A549 (cell line): ENCODE measurements at regions not wholly inside any gene's neighbourhood (a gene's known extent, or its start where the extent isn't known, plus 50 kb on each side); places are given as distances from the start of the nearest gene placed in this dataset.

Source experiments
- ATAC-seq, 2 experiments: fragments of 200-7000 bp in 1 of 2; fragments of >200 bp in 1 of 2; cut with Nextera tagmentation in 1 of 2; cut with Tn5 transposase in 1 of 2; 3 replicates each; pipeline versions ENCODE4 v1.8.0 to v1.9.1; 2018 to 2020; ENCODE audit warnings: mild to moderate bottlenecking in 1 of 2, moderate library complexity in 1 of 2
- CTCF ChIA-PET: fragments of 300-600 bp; sonication (Branson Sonifier 250); formaldehyde crosslinking; extraction: SDS; loops from one replicate; lab custom pipeline; 2021; ENCODE audit warnings: antibody characterized with exemption, inconsistent platforms; lab: Yijun Ruan, JAX
- POLR2A ChIA-PET: fragments of 350-600 bp; formaldehyde crosslinking; extraction: SDS; loops from one replicate; lab custom pipeline; 2021; ENCODE audit warnings: antibody characterized with exemption, inconsistent platforms; lab: Yijun Ruan, JAX
- DNase-seq, 2 experiments: peaks; one replicate each; pipeline versions ENCODE4 v3.0.0 to v3.0.0-alpha.2; 2011 to 2016; ENCODE audit warnings: low read depth in 1 of 2, low spot score in 1 of 2
- FAIRE-seq: peaks from 2 replicates; lab custom pipeline; 2011; peaks lifted over from hg19 to GRCh38; lab: Jason Lieb, UNC
- H3K27ac ChIP-seq, 2 experiments: fragments of >200 bp; sonication (Bioruptor Twin); formaldehyde crosslinking; 3 replicates each; pipeline ENCODE4 v1.5.1; 2016 to 2017
- H3K4me1 ChIP-seq: fragments of >200 bp; sonication (Bioruptor Twin); formaldehyde crosslinking; 3 replicates; pipeline ENCODE4 v1.6.1; 2016
- H3K4me2 ChIP-seq: fragments of >200 bp; sonication (Bioruptor Twin); formaldehyde crosslinking; 3 replicates; pipeline ENCODE4 v1.6.1; 2016
- H3K4me3 ChIP-seq: fragments of >200 bp; sonication (Bioruptor Twin); formaldehyde crosslinking; 3 replicates; pipeline ENCODE4 v1.5.1; 2016
- H3K9me3 ChIP-seq: fragments of >200 bp; sonication (Bioruptor Twin); formaldehyde crosslinking; 3 replicates; pipeline ENCODE4 v1.6.1; 2016
- BHLHE40 ChIP-seq: IDR thresholded peaks from 2 replicates; pipeline ENCODE4 v1.6.1; 2012; ENCODE audit warnings: low read depth, low read length, inconsistent platforms
- CBX2 ChIP-seq: fragments of 200-600 bp; sonication (generic); IDR thresholded peaks from 2 replicates; pipeline ENCODE4 v1.6.1; 2016; ENCODE audit warnings: low read depth, mild to moderate bottlenecking, borderline replicate concordance
- CEBPB ChIP-seq, 2 experiments: fragments of >200 bp in 1 of 2; sonication (Bioruptor Twin) in 1 of 2; formaldehyde crosslinking in 1 of 2; IDR thresholded peaks; 2 replicates each; pipeline ENCODE4 v1.6.1; 2012 to 2016
- E2F6 ChIP-seq: IDR thresholded peaks from 2 replicates; pipeline ENCODE4 v1.6.1; 2012; ENCODE audit warnings: low read depth, borderline replicate concordance
- EHMT2 ChIP-seq: fragments of 200-600 bp; sonication (generic); IDR thresholded peaks from 2 replicates; pipeline ENCODE4 v1.6.1; 2016; ENCODE audit warnings: antibody characterized with exemption, low read depth, mild to moderate bottlenecking, moderate library complexity
- GATA3 ChIP-seq: IDR thresholded peaks from 2 replicates; pipeline ENCODE4 v1.6.1; 2012; ENCODE audit warnings: borderline replicate concordance
- HDAC2 ChIP-seq: fragments of 200-600 bp; sonication (generic); IDR thresholded peaks from 2 replicates; pipeline ENCODE4 v1.6.1; 2016
- HOXB13 ChIP-seq: fragments of 250-450 bp; sonication (Bioruptor Pico); IDR thresholded peaks from 2 replicates; pipeline ENCODE4 v1.5.0; 2020; ENCODE audit warnings: low read depth, mild to moderate bottlenecking, moderate library complexity
- JUN ChIP-seq, 2 experiments: fragments of >200 bp; sonication (Bioruptor Twin); formaldehyde crosslinking; IDR thresholded peaks; 2 replicates in 1 of 2; 3 replicates in 1 of 2; pipeline ENCODE4 v1.6.1; 2016 to 2017
- MAFK ChIP-seq: fragments of 450-650 bp; IDR thresholded peaks from 2 replicates; pipeline ENCODE4 v1.6.1; 2014; ENCODE audit not compliant: partially characterized antibody
- MYC ChIP-seq: IDR thresholded peaks from 2 replicates; pipeline ENCODE4 v1.6.1; 2012; ENCODE audit warnings: mild to moderate bottlenecking, inconsistent platforms, low read length, improper control_type of control experiment, borderline replicate concordance
- NPAS2 ChIP-seq: fragments of 250-450 bp; sonication (Bioruptor Pico); IDR thresholded peaks from 2 replicates; pipeline ENCODE4 v1.8.0; 2022; ENCODE audit warnings: mild to moderate bottlenecking, moderate library complexity, borderline replicate concordance
- PBX3 ChIP-seq: IDR thresholded peaks from 2 replicates; pipeline ENCODE4 v1.6.1; 2012
- POLR2AphosphoS2 ChIP-seq: conservative IDR thresholded peaks from 2 replicates; pipeline ENCODE4 v1.6.1; 2012; ENCODE audit warnings: low read length, improper control_type of control experiment, inconsistent platforms
- RAD21 ChIP-seq, 2 experiments: fragments of >200 bp in 1 of 2; sonication (Bioruptor Twin) in 1 of 2; formaldehyde crosslinking in 1 of 2; IDR thresholded peaks in 1 of 2; conservative IDR thresholded peaks in 1 of 2; 2 replicates in 1 of 2; 3 replicates in 1 of 2; pipeline ENCODE4 v1.6.1; 2012 to 2018; ENCODE audit warnings: inconsistent platforms in 1 of 2
- RNF2 ChIP-seq: fragments of 200-600 bp; sonication (generic); IDR thresholded peaks from 2 replicates; pipeline ENCODE4 v1.6.1; 2016; ENCODE audit warnings: low read depth, mild to moderate bottlenecking, antibody characterized with exemption, moderate library complexity, borderline replicate concordance
- SMC3 ChIP-seq: fragments of >200 bp; sonication (Bioruptor Twin); formaldehyde crosslinking; IDR thresholded peaks from 3 replicates; pipeline ENCODE4 v1.6.1; 2018; ENCODE audit warnings: inconsistent platforms
- ZNF302 ChIP-seq: fragments of 250-450 bp; sonication (Bioruptor Pico); IDR thresholded peaks from 2 replicates; pipeline ENCODE4 v1.9.0; 2021; ENCODE audit warnings: inconsistent platforms, mild to moderate bottlenecking, moderate library complexity
- WGBS: methylation state at CpG from one replicate; pipeline ENCODE4 v1.1.6; 2017; ENCODE audit errors: missing lambda C conversion rate; 5-methylcytosine and 5-hydroxymethylcytosine counted together
- TF ChIP-seq, protein P1 (sequence below): fragments of 250-450 bp; sonication (Bioruptor Pico); IDR thresholded peaks from 2 replicates; pipeline ENCODE4 v1.5.0; 2020; ENCODE audit warnings: low read depth, mild to moderate bottlenecking, moderate library complexity

DNA sequence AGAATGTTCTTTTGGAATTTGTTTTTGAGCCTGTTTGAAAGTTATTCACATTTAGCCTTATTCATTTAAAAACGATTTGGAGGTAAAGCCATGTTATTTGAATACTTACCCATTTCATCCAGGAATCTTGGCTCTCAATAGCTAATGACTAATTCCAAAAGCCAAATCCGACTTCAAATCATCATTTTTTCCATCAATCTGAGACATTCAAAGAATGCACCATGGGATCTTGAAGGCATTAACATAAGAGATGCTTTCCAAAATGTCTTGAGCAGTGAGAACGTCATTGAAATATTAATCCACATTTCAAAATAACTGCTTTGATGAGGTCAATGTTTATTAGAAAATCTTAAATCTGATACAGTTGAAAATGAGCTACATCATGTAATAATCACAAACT is 617.0 kb upstream of the RORB start:
- DNase-seq: no peak
- H3K4me3 ChIP-seq: no peak overlapping the region
- WGBS: 1% methylated on average over 3 of the region's 3 CpGs
- H3K9me3 ChIP-seq: no peaks in the 10 kb centered on the region
- FAIRE-seq: peak; percentile 7
- H3K4me1 ChIP-seq: no peaks in the 10 kb centered on the region
- no peak overlapping the region for H3K27ac ChIP-seq
- POLR2A ChIA-PET: no interaction called here
- ATAC-seq: no peak
- TF ChIP-seq BHLHE40: no peak
- no peak for TF ChIP-seq CBX2
- TF ChIP-seq, protein P1, sequence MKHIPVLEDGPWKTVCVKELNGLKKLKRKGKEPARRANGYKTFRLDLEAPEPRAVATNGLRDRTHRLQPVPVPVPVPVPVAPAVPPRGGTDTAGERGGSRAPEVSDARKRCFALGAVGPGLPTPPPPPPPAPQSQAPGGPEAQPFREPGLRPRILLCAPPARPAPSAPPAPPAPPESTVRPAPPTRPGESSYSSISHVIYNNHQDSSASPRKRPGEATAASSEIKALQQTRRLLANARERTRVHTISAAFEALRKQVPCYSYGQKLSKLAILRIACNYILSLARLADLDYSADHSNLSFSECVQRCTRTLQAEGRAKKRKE (CRISPR knock-in tag): no peak
- no peak for TF ChIP-seq E2F6
- TF ChIP-seq HOXB13 (CRISPR knock-in tag): no peak
- no peak for TF ChIP-seq RNF2
- no peak for TF ChIP-seq NPAS2
- no peak for TF ChIP-seq POLR2AphosphoS2
- TF ChIP-seq MYC: no peak
- CTCF ChIA-PET: no interaction called here
- H3K4me2 ChIP-seq: no peak overlapping the region

DNA sequence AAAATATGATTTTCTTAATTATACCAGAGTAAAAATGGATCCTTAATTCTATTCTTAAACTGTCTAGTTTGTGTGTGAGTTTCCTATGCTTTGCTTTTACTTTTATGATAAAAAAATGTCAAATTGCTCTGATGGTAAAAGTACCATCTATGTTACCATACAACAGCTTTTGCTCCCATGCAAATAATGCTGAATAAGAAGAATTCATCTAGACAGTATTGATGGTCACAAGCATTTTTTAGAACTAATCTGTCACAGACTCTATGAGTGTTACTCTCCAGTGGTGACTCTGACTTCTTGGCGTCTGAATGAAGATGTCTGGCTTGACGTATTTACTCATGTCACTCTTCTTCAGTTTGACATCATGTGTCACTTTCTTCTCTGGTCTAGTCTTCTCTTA is 608.1 kb upstream of the RORB start:
- no peak overlapping the region for H3K27ac ChIP-seq
- ChIA-PET CTCF (no interaction called here), POLR2A (no interaction called here)
- H3K4me3 ChIP-seq: no peak overlapping the region
- TF ChIP-seq ZNF302 (CRISPR knock-in tag) (no peak), PBX3 (no peak), MAFK (peak; percentile 28)
- no peak for ATAC-seq
- H3K4me1 ChIP-seq: no peaks in the 10 kb centered on the region
- no peak for DNase-seq
- WGBS: 28% methylated on average over 2 of the region's 2 CpGs
- FAIRE-seq: no peak
- no peaks in the 10 kb centered on the region for H3K9me3 ChIP-seq
- H3K4me2 ChIP-seq: no peak overlapping the region

DNA sequence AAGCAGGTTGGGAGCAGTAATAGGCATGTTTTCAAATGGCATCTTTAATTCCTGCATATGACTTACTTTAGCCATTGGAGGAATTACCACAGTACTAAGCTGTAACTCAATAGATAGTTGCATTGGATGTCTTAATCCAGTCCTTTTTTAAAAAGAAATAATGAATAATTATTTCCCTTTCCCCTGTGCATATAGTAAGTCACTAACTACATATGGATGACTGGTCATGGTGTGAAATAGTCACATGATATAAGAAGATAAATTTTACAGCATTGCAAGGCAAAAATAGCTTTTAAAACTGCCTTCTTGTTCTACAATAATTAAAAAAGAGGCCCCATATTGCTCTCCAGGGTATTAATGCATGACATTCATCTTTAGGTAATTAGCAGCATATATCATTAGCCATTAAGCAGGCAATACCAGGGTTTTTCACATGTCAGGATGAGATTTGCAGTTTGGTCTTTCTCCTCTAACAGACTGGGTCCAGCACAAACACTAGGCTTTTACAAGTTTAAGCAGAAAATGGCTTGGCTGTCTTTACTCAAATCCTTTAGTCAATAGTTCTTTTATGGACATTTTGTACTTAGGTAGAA is 606.4 kb upstream of the RORB start:
- POLR2A ChIA-PET: no interaction called here
- Histone ChIP-seq H3K4me2 (no peak overlapping the region), H3K9me3 (no peaks in the 10 kb centered on the region), H3K27ac (no peak overlapping the region), H3K4me3 (no peak overlapping the region), H3K4me1 (no peaks in the 10 kb centered on the region)
- FAIRE-seq (no peak), DNase-seq (no peak), ATAC-seq (no peak)
- TF ChIP-seq RAD21 (conservative IDR thresholded peaks at IDR 0.05 in 1 of 2, IDR thresholded peaks at IDR 0.05 in 1 of 2) (no peak), BHLHE40 (no peak), EHMT2 (no peak), PBX3 (no peak), GATA3 (no peak), HDAC2 (no peak), CEBPB (IDR thresholded peaks at IDR 0.05) (no peak), JUN (IDR thresholded peaks at IDR 0.05) (no peak), SMC3 (no peak)
- CTCF ChIA-PET: no interaction called here
